Bronchial epithelial cell (primary cell): ENCODE measurements at regions not wholly inside any gene's neighbourhood (a gene's known extent, or its start where the extent isn't known, plus 50 kb on each side); places are given as distances from the start of the nearest gene placed in this dataset.

Source experiments
- DNase-seq: peaks from one replicate; pipeline ENCODE4 v3.0.0-alpha.2; 2010; ENCODE audit warnings: low read depth
- FAIRE-seq: peaks from 2 replicates; lab custom pipeline; 2011; peaks lifted over from hg19 to GRCh38; lab: Jason Lieb, UNC
- H3K27me3 ChIP-seq: 2 replicates; pipeline ENCODE4 v1.5.1; 2011; ENCODE audit warnings: low read length; ENCODE audit not compliant: control insufficient read depth, insufficient read depth
- H3K36me3 ChIP-seq: 2 replicates; pipeline ENCODE4 v1.5.1; 2011; ENCODE audit warnings: low read length; ENCODE audit not compliant: control insufficient read depth, insufficient read depth
- H3K4me3 ChIP-seq: 2 replicates; pipeline ENCODE4 v1.5.1; 2011; ENCODE audit warnings: mild to moderate bottlenecking, low read depth, low read length, control low read depth
- CTCF ChIP-seq: IDR thresholded peaks from 2 replicates; pipeline ENCODE4 v1.5.1; 2011; ENCODE audit warnings: mild to moderate bottlenecking, moderate library complexity, low read length, control low read depth, inconsistent platforms; ENCODE audit not compliant: insufficient read depth, severe bottlenecking

DNA sequence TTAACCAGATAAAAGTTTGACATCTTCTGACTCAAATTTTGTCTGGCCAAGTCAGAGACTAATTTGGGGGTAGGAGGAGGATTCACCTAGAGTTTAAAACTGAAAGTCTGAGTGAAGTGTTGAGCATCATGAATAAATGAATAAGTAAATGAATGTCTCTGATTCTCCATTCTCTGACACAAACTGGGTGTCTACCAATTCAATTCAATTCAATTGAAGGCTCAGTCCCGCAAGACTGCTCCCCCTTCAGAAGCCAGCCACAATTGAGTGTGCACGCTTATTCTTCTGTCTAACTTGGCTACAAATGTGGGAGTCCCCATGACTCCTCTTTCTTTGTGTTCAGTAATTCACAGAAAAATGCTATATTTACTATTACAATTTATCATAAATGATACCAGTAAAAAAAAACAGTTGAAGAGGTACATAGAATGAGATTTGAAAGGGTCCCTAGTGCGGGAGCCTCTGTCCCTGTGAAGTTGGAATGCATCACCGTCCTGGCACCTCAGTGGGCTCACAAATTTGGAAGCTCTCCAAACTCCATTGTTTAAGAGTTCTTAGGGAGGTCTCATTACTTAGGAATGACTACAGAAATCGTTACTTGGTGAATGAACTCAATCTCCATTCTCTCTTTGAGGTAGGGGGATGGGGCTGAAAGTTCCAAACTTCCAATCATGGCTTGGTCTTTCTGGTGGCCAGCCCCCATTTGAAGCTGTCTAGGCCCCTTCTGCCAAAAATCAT is 243.7 kb upstream of the PHYHIPL start:
- FAIRE-seq, result no peak
- DNase-seq, result no peak
- no peak for TF ChIP-seq CTCF

GRCh38 chr10:58936364-58936763 is 240.1 kb upstream of the PHYHIPL start:
- no peaks in the 10 kb centered on the region for H3K27me3 ChIP-seq
- no peaks in the 10 kb centered on the region for H3K36me3 ChIP-seq
- no peak overlapping the region for H3K4me3 ChIP-seq
- FAIRE-seq (peak; percentile 47), DNase-seq (no peak)
- TF ChIP-seq CTCF, result no peak

More for the DNA sequence above, 243.7 kb upstream of the PHYHIPL start:
- Histone ChIP-seq H3K36me3 (no peaks in the 10 kb centered on the region), H3K4me3 (no peak overlapping the region), H3K27me3 (no peaks in the 10 kb centered on the region)

GRCh38 chr10:58937423-58937822 is 239.0 kb upstream of the PHYHIPL start:
- TF ChIP-seq CTCF, result no peak
- Histone ChIP-seq H3K36me3 (no peaks in the 10 kb centered on the region), H3K4me3 (no peak overlapping the region), H3K27me3 (no peaks in the 10 kb centered on the region)
- DNase-seq (no peak), FAIRE-seq (no peak)

- Histone ChIP-seq H3K27me3 (no peaks in the 10 kb centered on the region), H3K36me3 (no peaks in the 10 kb centered on the region), H3K4me3 (no peak overlapping the region)
- FAIRE-seq (no peak), DNase-seq (no peak)
- no peak for TF ChIP-seq CTCF
These were observed 233.7 kb upstream of the PHYHIPL start for GRCh38 chr10:58942724-58943123.

GRCh38 chr10:58943256-58943890 is 233.1 kb upstream of the PHYHIPL start:
- Histone ChIP-seq H3K4me3 (no peak overlapping the region), H3K27me3 (no peaks in the 10 kb centered on the region), H3K36me3 (no peaks in the 10 kb centered on the region)
- TF ChIP-seq CTCF, result no peak
- DNase-seq (peak; percentile 56), FAIRE-seq (no peak)
